Coronary artery (tissue), 2 donors: ENCODE measurements at regions not wholly inside any gene's neighbourhood (a gene's known extent, or its start where the extent isn't known, plus 50 kb on each side); places are given as distances from the start of the nearest gene placed in this dataset.

ENCODE experiments used
- DNase-seq: peaks from one replicate; pipeline ENCODE4 v3.0.0-alpha.2; 2017; ENCODE audit warnings: low spot score
- H3K27ac ChIP-seq, 2 donors: fragments of 200-600 bp; sonication (generic); one replicate each; pipeline ENCODE4 v1.5.1; 2016 to 2019
- H3K4me3 ChIP-seq: fragments of 200-600 bp; sonication (generic); 2 replicates; pipeline ENCODE4 v1.5.1; 2016; ENCODE audit warnings: mild to moderate bottlenecking, moderate library complexity
- CTCF ChIP-seq: fragments of 200-600 bp; sonication (generic); IDR thresholded peaks from one replicate; pipeline ENCODE4 v1.5.1; 2019; ENCODE audit warnings: antibody characterized with exemption

- no peak overlapping the region for H3K27ac ChIP-seq
- TF ChIP-seq CTCF = no peak
- DNase-seq = no peak
- H3K4me3 ChIP-seq = no peak overlapping the region
Observed at GRCh38 chr13:40383132-40383531, 283.3 kb downstream of the FOXO1 start.

- TF ChIP-seq CTCF = no peak
- Histone ChIP-seq H3K4me3 (no peak overlapping the region), H3K27ac (no peak overlapping the region)
- no peak for DNase-seq
Observed at GRCh38 chr13:40383885-40384284, 282.6 kb downstream of the FOXO1 start.

GRCh38 chr13:40384976-40385857 lies 281.2 kb downstream of the FOXO1 start:
- Histone ChIP-seq H3K4me3 (no peak overlapping the region), H3K27ac (no peak overlapping the region)
- no peak for TF ChIP-seq CTCF
- no peak for DNase-seq

- no peak for TF ChIP-seq CTCF
- no peak for DNase-seq
- Histone ChIP-seq H3K4me3 (no peak overlapping the region), H3K27ac (no peak overlapping the region)
Observed at GRCh38 chr13:40385858-40386180, 280.6 kb downstream of the FOXO1 start.

GRCh38 chr13:40386586-40386985 lies 279.9 kb downstream of the FOXO1 start:
- no peak for DNase-seq
- H3K27ac ChIP-seq = no peak overlapping the region
- no peak for TF ChIP-seq CTCF
- H3K4me3 ChIP-seq = no peak overlapping the region

- DNase-seq = no peak
- TF ChIP-seq CTCF = no peak
- Histone ChIP-seq H3K4me3 (no peak overlapping the region), H3K27ac (no peak overlapping the region)
Observed at GRCh38 chr13:40387775-40388174, 278.7 kb downstream of the FOXO1 start.

GRCh38 chr13:40388617-40389016 lies 277.8 kb downstream of the FOXO1 start:
- no peak overlapping the region for H3K4me3 ChIP-seq
- no peak overlapping the region for H3K27ac ChIP-seq
- TF ChIP-seq CTCF = no peak
- DNase-seq = no peak
